GM23248 (cell line): ENCODE measurements at regions not wholly inside any gene's neighbourhood (a gene's known extent, or its start where the extent isn't known, plus 50 kb on each side); places are given as distances from the start of the nearest gene placed in this dataset.

ENCODE experiments used
- EZH2 ChIP-seq: fragments of 200-600 bp; sonication (generic); IDR thresholded peaks from 2 replicates; pipeline ENCODE4 v1.6.1; 2018; ENCODE audit warnings: antibody characterized with exemption, mild to moderate bottlenecking; ENCODE audit not compliant: insufficient read depth, poor library complexity, severe bottlenecking
- EZH2phosphoT487 ChIP-seq: fragments of 200-600 bp; sonication (generic); IDR thresholded peaks from 2 replicates; pipeline ENCODE4 v1.6.1; 2018; ENCODE audit warnings: antibody characterized with exemption, moderate library complexity, mild to moderate bottlenecking, low read depth; ENCODE audit not compliant: insufficient read depth

GRCh38 chr5:99763021-99763774 lies 772.0 kb upstream of the FAM174A start:
- no peak for TF ChIP-seq EZH2
- TF ChIP-seq EZH2phosphoT487, result no peak
